ENCODE measurements at regions not wholly inside any gene's neighbourhood (a gene's known extent, or its start where the extent isn't known, plus 50 kb on each side); places are given as distances from the start of the nearest gene placed in this dataset.
"Not testable (repeated sequence)": the region's sequence is repeated elsewhere in the genome, so short reads cannot be mapped to it uniquely, and the experiment has no call there.

DNA sequence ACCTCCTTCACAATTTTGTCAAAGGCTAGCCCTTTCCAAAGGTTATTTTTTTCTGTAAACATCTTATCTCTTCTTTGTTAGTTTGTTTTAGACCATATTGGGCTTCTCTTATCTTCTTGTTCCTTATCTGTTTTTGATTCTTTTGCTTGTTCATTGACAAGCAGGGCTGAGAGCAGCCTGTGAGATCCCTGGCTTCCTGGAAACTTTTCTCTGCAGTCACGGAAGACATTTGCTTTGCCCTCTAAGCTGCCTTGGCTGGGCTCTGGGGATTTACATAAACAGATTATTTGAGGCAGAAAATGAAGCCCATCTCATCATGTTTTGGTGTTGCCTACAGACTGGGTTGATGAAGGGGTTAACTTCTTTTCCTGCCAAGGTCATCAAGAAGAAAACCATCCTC, 157.4 kb upstream of the AMOT start:
- DNase-seq: no peak

DNA sequence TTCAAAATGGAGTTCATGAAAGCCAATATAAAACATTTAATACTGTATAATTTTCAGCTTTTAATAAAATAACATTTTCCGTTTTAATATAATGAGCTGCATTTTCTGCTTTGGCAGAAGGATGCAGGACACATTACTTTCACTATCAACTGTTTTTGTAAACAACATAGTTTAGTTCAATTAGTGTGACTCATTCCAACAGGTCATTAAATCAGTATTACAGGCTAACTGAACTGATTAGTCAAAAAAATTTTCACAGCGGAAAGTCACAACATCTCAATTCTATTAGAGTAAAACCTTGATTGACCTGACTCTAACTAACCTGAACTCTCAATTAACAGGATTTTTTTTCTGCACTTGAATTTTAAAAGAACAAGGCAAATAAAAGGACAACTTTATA, 151.2 kb upstream of the AMOT start:
- DNase-seq: no peak

DNA sequence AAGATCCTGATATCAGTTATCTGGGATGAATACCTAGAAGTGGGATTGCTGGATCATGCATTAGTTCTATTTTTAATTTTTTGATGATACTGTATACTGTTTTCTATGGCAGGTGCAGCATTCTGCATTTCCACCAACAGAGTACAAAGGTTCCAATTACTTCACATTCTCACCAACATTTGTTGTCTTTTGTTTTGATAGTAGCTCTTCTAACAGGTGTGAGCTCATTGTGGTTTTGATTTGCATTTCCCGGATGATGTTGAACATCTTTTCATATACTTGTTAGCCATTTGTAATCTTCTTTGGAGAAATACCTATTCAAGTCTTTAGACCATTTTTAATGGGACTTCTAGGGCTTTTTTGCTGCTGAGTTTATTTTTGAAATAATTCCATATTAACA, 139.2 kb upstream of the AMOT start:
- DNase-seq: no peak

DNA sequence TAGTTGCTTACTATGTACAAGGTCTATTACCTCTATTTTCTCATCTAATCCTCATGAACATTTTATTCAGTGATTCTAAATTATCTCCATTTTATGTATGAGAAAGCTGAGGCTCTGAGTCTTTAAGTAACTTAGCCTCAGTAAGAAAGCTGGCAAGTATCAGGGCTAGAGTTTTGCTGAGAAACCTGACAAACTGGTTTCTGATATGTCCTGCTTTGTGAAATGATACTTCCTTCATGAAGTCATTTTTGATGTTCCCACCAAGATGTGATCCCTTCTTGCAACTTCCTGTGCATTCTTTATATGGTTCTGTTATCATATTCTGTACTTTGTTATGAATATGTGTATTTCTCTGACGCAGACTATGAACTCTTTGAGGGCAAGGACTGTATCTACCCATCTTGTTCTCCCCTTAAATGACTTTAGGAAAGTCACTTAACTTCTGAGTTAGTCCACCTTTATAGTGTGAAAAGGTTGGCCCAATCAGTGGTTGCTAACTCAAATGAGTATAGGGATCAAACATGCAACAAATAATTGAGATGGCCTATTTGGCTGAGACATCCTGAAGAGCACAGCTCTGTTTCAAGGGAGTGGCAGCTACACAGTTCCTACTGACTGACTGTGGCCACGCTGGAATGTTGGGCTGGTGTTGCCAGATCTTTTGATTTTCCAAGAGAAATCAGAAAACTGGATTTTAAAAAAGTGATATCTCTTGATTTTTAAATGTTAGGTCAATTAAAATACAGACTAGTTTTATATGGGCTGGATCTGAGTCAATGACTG, 127.9 kb upstream of the AMOT start:
- no peak for DNase-seq

DNA sequence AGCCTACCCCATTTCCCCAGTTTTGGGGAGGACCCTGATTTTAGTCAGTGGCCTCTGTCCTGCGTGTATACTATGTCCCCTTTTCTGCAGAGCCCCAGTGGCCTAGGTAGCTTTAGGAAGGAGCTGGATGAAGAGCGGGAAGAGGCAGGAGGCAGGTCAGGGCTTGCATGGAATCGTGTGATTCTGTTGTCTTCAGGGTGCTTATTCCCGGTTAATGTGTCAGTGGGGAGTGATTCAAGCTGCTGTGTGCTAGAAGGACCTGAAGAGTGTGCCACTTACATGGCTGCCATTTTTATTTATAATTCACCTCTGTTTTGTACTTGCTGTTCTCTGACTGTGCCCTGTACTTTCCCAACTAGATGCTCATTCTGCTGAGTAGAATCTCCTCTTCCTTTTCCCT, 127.3 kb upstream of the AMOT start:
- DNase-seq: no peak

DNA sequence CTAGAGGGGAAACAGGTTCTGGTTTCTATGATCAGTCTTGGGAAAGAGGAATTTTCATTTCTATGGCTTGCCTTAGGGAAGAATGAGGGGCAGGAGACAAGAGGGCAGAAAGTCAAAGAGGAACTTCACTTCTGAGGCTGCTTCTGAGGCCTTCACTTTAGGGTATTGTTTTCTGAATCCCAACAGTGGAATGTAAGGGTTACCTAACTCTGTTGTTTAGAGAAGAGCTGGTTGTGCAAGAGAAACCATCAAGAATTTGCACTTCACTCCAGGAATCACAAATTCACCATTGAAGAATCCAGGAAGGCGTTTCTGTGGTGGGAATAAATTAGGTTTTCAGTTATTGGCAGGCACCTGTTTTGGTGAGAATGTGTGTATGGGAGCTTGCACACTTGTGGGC, 126.7 kb upstream of the AMOT start:
- no peak for DNase-seq

DNA sequence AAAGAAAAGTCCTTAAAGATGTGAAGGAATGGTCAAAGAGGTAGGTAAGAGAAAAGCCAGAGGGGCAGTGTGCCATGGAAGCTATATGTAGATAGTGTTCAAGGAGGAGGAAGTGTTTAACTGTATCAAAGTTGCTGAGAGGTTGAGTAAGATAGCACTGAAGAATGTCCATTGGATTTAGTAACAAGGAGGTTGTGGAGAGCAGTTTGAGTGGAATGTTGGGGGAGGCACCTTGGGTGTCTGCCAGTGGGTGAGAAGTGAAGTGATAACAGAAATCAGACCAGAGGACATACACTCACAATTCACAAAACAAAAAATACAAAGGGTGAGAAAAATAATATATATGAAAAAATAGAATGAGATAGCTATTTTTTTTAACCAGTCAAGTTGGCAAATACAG, 121.3 kb upstream of the AMOT start:
- DNase-seq: no peak

DNA sequence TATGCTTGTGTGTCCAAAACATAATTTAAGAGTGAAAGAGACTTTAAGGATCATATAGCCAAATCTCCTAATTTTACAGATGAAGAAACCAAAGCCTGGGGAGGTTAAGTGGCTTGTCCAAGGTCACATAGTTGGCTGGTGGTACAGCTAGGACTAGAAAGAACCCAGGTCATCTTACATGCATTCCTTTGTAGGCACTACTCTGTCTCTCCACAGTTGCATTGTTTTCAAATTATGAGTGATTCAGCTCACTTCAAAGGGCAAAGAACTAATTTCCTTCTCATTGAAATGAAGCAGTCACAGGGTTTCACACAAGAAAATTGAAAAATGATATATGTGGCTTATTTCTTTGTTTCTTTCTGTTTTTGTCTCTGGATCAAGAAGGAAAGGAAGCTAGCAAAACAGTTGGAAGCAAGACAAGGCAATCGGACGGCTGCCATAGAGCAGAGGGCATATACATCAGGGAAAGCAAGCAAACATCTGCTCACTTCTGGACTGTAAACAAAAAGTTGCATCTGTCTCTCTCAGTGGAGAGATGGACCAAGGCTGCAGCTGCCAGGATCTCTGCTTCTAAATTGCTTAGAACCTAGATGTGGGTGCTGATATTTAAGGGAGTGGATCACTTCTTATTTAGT, 107.5 kb upstream of the AMOT start:
- no peak for DNase-seq

DNA sequence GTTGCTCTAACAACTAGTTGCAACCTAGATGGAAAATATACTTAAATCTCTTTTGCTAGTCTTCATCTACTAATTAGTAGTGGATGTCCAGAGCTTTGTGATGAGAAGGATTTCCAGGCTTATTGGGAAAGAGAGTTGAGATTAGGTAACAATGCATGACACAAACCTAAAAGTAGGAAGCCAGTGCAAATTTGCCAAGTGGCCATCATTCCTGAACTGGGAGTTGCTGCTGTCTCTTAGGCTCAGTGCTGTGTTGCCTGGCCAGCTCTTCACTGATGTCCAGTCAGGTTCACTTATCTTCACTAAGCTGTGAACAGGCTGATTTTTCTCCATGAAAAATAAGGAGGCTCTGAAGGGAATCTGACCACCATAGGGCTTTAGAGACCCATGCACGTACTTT, 105.6 kb upstream of the AMOT start:
- DNase-seq: no peak

DNA sequence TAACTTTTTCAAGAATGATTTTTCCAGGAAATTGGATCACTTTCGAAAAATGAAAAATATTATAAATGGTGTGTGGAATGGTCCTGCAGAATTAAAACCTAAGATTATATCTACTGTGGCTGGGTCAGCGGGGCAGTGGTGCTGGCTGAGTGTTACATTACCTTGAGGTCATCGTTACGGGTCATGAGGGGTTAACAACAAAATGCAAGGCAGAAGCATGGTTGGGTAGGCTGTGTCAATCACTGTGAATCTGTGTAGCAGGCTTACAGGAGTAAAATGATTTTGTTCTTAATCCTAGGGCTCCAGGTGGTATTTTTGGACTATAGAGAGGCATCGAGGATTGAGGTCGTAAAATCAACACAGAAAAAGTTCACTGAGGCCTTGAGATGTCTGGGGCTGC, 105.2 kb upstream of the AMOT start:
- DNase-seq: no peak

DNA sequence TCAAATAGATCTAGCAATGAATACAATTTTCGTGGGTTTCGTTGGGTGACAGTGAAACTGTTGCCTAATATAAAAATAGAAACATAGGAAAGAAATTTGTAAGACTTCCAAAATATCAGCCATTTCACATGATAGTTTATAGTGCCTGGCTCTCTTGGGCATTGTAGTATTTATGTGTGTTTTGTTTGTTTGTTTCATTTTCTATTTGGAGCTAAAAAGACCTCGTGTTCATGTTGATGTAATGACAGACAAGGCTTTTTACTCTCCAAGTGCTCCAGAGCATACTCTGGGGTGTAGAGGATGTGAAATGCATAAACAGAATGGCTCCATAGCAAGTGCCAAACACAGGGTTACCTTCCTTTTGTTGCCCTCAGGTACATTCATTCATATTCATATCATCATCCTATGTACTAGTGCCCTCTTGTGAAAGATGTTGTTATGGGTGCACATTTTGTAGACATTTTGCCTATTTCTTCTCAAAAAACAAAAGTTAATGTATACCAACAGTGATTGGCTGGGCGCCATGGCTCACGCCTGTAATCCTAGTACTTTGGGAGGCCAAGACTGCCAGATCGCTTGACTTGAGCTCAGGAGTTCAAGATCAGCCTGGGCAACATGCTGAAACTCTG, 100.7 kb upstream of the AMOT start:
- no peak for DNase-seq

DNA sequence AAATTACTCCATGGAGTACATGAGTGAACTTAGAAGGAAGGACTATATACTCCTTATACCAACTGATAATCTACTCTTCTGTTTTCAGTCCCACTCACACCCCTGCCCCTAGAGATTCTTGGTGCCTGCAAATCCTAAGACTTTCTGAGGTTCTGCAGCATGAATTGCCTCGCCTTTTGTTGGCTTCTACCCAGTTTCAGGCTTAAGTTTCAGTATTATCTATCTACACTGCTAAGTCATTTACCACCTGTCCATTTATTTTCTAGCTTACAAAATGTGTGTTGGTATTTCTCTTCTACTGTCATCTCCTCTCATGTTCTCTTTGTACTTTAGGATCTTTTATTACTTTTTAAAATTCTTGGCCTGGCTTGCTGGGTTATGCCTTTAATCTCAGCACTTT, 94.4 kb upstream of the AMOT start:
- no peak for DNase-seq

DNA sequence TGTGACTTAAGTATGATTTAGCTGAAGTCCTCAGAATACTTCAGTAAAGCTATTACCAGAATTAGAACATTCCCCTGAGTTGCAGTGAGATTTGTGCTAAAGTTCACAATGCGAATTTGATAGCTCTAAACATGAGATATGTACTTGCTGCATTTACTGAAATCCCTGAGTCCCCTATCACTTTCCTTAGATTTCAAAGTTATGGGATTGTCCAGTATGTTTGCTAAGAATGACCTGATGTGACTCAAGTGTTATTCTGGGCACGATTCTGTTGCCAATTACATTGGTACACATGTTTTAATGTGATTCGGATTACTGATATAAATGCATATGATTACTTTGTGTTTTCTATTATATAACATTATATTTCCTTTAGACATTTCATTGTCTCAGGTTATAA, 91.3 kb upstream of the AMOT start:
- DNase-seq: no peak

DNA sequence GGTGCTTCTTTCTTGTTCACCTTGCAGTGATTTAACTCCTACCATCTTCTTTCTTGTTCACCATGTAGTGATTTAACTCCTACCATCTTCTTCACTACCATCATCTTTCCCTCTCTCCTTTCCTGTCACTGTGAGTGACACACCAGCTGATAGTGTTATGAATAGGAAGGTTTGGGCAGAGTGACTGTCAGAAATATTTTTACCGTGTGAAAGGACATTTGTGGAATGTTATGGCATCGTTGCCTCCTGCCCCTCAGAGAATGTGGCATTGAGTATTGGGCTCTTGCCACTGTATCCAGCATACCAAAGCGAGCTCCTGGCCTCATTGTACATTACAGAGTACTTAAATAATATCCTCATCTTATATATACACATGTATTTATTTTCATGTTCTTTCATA, 90.8 kb upstream of the AMOT start:
- no peak for DNase-seq

DNA sequence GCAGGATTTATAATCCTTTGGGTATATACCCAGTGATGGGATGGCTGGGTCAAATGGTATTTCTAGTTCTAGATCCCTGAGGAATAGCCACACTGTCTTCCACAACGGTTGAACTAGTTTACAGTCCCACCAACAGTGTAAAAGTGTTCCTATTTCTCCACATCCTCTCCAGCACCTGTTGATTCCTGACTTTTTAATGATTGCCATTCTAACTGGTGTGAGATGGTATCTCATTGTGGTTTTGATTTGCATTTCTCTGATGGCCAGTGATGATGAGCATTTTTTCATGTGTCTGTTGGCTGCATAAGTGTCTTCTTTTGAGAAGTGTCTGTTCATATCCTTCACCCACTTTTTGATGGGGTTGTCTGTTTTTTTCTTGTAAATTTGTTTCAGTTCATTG, 82.8 kb upstream of the AMOT start:
- DNase-seq: not testable (repeated sequence)

DNA sequence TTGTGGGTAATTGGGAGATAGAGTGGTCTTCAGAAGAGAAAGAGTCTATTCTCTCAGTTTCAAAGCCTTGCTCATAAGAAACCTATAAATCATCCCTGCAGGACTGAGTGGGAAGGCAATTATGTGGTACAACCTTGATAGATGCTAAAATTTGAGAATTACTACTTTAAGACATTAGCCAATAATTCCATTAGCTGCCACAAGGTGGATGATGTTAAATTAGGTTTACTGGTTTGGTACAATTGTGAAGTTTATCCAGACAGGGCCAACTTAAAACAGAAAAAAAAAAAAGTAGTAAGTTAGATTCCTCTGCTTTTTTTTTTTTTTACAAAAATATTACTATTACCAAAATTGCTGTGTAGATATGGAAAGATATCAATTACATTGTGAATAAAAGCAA, 73.2 kb upstream of the AMOT start:
- no peak for DNase-seq

DNA sequence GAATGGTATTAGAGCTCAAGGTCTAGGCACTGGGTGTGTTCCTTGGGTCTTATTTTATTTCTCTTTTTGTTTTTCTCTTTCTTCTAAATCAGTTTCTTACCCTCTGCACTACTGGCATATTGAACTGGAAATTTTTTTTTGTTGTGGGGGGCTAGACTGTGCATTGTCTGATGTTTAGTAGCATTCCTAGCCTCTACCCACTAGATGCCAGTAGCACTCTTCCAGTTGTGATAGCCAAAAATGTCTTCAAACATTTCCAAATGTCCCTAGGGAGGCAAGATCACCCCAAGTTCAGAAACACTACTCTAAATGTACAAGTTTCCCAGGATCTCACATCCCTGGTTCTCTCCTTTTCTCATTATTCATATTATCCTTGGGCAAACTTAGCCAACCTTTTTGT, 69.8 kb upstream of the AMOT start:
- DNase-seq: no peak

DNA sequence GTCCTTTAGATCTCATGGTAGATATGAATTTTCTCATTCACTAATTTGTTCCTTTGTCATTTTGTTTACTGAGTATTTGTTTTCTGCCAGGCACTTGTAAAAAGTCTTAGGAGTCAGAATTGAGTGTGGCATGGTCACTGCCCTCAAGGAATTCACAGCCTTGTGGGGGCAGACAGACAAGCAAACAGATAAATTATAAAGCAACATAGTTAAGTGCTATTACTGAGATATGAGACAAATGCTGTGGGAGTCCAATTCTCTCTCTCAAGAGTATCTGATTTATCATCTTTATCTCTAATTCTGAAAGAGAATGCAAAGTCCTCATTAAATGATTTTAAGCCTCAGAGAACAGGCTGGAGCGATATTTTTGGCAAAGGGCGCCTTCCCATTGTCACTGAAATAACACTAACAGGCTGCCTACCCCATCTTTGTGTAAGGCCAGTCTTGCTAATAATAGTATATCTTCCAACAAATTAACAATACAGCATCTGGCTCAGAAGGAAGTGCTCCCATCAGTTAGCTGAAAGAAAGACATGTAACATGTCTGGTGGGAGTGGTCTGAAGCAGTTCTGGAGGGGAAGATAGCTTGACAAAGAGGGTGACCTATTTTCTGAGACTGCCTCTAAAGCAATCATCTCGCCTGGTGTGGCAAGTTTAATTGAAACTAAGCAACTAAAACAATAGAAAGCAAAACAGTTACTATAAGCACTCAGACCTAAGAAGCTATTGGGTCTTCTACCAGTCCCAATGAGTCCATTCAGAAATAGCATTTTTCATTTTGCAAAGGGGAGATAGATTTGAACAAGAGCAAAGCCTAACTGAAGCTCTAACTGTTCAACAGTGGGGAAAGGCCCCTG, 61.5 kb upstream of the AMOT start:
- DNase-seq: no peak

DNA sequence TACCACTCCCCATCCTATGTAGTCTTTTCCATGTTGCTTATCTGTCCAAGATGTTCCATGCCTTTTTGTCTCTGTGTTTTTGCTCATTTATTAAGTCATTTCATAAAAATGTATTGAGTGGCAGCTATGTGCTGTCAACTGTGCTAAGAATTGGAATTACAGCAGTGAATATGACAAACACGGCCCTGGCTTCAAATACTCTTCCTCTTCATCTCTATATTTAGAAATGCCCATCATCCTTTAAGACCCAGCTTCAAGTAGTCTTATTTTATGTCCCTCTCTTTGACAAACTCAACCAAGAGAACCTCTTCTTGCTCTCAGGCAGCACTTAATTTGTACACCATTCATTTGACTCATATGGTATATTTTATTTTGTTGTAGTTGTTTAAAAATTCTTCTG, 55.4 kb upstream of the AMOT start:
- no peak for DNase-seq

All from NCI-H2081 (cell line).